GM06990 (cell line): ENCODE measurements at regions not wholly inside any gene's neighbourhood (a gene's known extent, or its start where the extent isn't known, plus 50 kb on each side); places are given as distances from the start of the nearest gene placed in this dataset.
"Not testable (repeated sequence)": the region's sequence is repeated elsewhere in the genome, so short reads cannot be mapped to it uniquely, and the experiment has no call there.

Source experiments
- DNase-seq: peaks from one replicate; pipeline ENCODE4 v3.0.0-alpha.2; 2011; ENCODE audit not compliant: insufficient read length; ENCODE audit errors: extremely low read depth
- H3K27me3 ChIP-seq: replicated peaks from 2 replicates; pipeline ENCODE4 v1.6.0; 2011; ENCODE audit warnings: low read length; ENCODE audit not compliant: control insufficient read depth, insufficient read depth
- H3K36me3 ChIP-seq: 2 replicates; pipeline ENCODE4 v1.5.1; 2011; ENCODE audit warnings: low read length; ENCODE audit not compliant: control insufficient read depth, insufficient read depth
- H3K4me3 ChIP-seq: replicated peaks from 2 replicates; pipeline ENCODE4 v1.5.1; 2011; ENCODE audit warnings: low read depth, mild to moderate bottlenecking, control low read depth, low read length
- TF ChIP-seq, protein P1 (sequence below): IDR thresholded peaks from 2 replicates; pipeline ENCODE4 v1.5.1; 2011; ENCODE audit warnings: low read length, control low read depth, mild to moderate bottlenecking, inconsistent platforms; ENCODE audit not compliant: insufficient read depth, poor library complexity, severe bottlenecking

DNA sequence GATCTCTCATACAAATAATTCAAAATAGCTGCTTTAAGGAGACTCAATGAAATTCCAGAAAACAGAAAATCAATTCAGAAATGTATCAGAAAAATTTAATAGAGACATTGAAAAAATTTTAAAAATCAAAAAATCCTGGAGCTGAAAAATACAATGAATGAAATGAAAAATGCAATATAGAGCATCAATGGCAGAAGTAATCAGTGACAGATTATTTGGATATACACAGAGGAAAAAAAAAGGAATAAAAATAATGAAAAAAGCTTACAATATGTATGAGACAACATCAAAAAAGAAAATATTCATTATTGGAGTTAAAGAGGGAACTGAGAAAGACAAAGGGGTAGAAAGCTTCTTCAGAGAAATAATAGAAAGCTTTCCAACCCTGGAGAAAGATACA lies 122.9 kb upstream of the KLF14 start:
- H3K27me3 ChIP-seq = no peaks in the 10 kb centered on the region
- DNase-seq = no peak
- H3K36me3 ChIP-seq = peaks cover 6% of the 10 kb centered on the region
- TF ChIP-seq, protein P1, sequence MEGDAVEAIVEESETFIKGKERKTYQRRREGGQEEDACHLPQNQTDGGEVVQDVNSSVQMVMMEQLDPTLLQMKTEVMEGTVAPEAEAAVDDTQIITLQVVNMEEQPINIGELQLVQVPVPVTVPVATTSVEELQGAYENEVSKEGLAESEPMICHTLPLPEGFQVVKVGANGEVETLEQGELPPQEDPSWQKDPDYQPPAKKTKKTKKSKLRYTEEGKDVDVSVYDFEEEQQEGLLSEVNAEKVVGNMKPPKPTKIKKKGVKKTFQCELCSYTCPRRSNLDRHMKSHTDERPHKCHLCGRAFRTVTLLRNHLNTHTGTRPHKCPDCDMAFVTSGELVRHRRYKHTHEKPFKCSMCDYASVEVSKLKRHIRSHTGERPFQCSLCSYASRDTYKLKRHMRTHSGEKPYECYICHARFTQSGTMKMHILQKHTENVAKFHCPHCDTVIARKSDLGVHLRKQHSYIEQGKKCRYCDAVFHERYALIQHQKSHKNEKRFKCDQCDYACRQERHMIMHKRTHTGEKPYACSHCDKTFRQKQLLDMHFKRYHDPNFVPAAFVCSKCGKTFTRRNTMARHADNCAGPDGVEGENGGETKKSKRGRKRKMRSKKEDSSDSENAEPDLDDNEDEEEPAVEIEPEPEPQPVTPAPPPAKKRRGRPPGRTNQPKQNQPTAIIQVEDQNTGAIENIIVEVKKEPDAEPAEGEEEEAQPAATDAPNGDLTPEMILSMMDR = no peak
- no peak overlapping the region for H3K4me3 ChIP-seq

- not testable (repeated sequence) for H3K36me3 ChIP-seq, DNase-seq, H3K4me3 ChIP-seq, H3K27me3 ChIP-seq
Observed at GRCh38 chr7:130860832-130861231, 126.8 kb upstream of the KLF14 start.

DNA sequence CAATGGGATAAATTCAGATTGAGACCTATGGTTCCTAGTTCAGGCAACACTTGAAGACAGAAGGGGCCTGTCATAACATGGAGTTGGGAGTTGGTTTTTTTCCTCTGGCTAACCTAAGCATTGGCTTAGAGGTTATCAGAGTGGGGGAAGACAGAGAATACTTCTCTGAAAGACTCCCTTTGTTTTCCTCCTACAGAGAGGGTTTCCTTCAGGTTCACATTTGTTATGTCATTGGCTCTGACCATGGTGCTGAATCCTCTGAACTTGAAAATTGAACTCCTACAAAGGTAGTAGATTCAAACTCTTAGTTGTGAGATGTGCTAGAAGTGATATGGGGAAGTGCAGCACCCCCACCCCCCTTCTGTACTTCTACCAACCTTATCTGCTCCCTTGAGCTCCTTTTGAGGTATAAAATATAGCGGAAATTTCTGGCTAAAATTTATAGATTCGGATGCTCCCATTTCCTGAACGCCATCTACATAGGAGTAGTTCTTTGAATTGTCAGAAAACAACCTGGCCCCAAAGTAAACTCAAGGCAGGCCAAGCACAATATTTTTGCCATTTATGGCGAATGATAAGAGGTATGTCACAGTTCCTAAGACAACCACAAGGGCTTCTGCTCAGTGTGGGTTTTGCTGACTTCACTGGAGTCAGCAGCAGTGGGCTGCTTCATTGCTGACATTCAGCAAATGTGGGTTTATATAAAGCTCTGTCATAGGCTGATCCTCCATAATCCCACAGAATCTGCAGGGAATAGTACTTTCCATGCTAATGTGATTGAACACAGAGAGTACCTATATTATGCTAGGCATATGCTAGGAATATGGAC lies 131.6 kb upstream of the KLF14 start:
- Histone ChIP-seq H3K27me3 (no peaks in the 10 kb centered on the region), H3K4me3 (no peak overlapping the region), H3K36me3 (peaks cover 7% of the 10 kb centered on the region)
- TF ChIP-seq, protein P1 = no peak
- no peak for DNase-seq

- Histone ChIP-seq H3K36me3 (peaks cover 5% of the 10 kb centered on the region), H3K27me3 (no peaks in the 10 kb centered on the region), H3K4me3 (no peak overlapping the region)
- DNase-seq = no peak
- TF ChIP-seq, protein P1 = no peak
Observed at GRCh38 chr7:130867039-130867438, 133.0 kb upstream of the KLF14 start.

- Histone ChIP-seq H3K4me3 (no peak overlapping the region), H3K36me3 (peaks cover 8% of the 10 kb centered on the region), H3K27me3 (no peaks in the 10 kb centered on the region)
- TF ChIP-seq, protein P1 = no peak
- DNase-seq = no peak
Observed at GRCh38 chr7:130867581-130868136, 133.7 kb upstream of the KLF14 start.

DNA sequence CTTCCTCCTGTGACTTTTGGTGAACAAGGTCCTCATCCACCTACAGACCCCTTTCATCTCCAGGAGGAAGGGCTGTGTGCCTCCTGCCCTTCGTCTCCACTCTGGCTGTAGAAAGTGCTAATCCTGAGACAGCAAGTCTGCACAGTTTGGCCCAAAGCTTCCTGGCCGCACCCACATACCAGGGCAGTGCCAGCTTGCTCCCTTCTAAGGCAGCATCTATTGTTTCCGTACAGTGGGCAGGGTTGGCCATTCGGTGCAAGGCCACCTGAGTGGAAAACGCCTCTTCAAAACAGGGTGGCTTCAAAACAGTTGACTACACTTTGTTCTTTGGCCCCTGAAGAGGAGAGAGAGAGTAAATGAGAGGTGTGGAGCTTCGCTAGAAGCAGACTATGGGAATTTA lies 134.1 kb upstream of the KLF14 start:
- TF ChIP-seq, protein P1 = no peak
- peaks cover 10% of the 10 kb centered on the region for H3K36me3 ChIP-seq
- DNase-seq = no peak

More for the DNA sequence above, 134.1 kb upstream of the KLF14 start:
- Histone ChIP-seq H3K4me3 (no peak overlapping the region), H3K27me3 (no peaks in the 10 kb centered on the region)
